GM21786 (cell line): ENCODE measurements at regions not wholly inside any gene's neighbourhood (a gene's known extent, or its start where the extent isn't known, plus 50 kb on each side); places are given as distances from the start of the nearest gene placed in this dataset.
"Not testable (repeated sequence)": the region's sequence is repeated elsewhere in the genome, so short reads cannot be mapped to it uniquely, and the experiment has no call there.

Experiments
- ATAC-seq: cut with Tn5 transposase; IDR thresholded peaks from one replicate; pipeline ENCODE4 v1.9.1; 2021; ENCODE audit not compliant: unreplicated experiment

DNA sequence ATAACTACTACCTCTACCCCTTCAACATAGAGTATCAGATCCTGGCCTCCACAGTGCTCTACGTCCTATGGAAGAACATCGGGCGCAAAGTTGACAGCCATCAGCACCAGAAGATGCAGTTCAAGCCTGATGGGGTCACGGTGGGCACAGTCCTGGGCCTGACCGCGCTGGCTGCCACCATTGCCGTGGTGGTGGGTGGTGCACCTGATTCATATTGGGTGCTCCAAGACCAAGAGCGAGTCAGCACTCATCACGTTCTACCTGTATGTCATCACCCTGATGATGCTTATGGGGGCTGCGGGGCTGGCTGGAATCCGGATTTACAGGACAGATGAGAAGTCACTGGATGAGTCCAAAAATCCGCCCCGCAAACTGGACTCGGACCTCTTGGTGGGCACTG lies 846.4 kb downstream of the RPIA start:
- not testable (repeated sequence) for ATAC-seq

GRCh38 chr2:89544110-89544509 lies 852.6 kb downstream of the RPIA start:
- ATAC-seq, result not testable (repeated sequence)

GRCh38 chr2:89579154-89579553 lies 887.7 kb downstream of the RPIA start:
- not testable (repeated sequence) for ATAC-seq

- ATAC-seq, result not testable (repeated sequence)
Observed at GRCh38 chr2:89582816-89583215, 891.3 kb downstream of the RPIA start.

DNA sequence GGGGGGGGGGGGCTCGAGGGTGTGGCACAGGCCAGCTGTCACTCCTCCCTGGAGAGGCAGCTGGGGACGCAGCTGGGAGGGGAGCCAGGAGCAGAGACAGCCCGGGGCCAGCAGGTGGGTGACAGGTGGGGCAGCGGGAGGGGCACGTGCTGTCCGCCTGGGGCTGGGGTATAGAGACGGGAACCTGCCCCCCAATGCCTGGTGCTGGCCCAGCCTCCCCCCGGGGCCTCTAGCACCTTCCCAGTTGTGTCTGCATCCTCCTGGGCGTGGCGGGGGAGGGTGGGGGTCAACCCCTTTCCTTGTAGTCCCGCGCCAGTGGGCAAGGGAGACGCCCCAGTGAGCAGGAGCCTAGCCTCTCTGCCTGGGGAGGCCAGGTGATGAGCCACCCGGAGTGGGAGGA lies 892.6 kb downstream of the RPIA start:
- ATAC-seq, result not testable (repeated sequence)

DNA sequence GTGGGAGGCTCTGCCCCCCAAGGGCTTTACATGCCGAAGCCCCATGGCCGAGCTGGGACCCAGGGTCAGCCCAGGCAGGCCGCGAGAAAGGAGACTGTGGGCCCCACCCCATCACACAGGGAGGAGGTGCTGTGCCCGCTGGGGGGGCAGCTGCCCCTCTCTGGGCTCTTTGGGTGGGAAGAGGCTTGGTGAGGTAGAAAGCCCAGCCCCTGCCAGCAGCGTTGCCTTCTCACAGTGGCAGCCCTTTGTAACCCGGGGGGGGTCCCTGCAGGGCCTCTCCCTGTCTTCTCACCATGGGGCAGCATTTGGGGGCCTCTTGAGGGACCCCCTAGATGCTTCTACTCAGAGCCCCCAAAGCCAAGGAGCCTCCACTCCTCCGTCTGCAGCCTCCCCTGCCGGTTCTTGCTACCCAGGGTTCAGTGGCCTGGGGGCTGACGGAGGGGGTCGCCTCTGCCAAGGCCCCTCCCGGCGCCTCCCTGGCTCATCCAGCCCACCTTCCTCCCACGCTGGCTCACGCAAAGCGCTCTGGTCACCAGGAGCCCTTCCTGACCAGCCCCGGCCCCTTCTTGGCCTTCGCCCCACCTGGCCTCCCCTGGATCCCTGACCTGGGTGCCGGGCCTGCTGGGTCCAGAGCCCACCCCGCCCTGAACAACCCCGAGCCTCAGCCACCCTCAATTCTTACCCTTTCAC lies 893.5 kb downstream of the RPIA start:
- ATAC-seq, result not testable (repeated sequence)

DNA sequence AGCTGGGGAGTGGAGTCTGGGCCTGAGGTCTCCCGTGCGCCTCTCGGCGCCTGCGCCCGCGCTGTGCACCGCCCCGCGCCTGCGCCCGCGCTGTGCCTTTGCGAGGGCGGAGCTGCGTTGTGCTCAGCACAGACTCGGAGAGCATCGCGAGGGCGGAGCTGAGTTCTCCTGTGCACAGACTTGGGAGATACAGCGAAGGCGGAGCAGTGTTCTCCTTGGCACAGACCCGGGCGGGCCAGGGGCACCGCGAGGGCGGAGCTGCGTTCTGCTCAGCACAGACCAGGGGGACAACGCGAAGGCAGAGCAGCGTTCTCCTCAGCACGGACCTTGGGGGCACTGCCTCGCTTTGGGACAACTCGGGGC lies 894.1 kb downstream of the RPIA start:
- peak; percentile 100 for ATAC-seq

- not testable (repeated sequence) for ATAC-seq
Observed at GRCh38 chr2:89599843-89600242, 908.4 kb downstream of the RPIA start.

DNA sequence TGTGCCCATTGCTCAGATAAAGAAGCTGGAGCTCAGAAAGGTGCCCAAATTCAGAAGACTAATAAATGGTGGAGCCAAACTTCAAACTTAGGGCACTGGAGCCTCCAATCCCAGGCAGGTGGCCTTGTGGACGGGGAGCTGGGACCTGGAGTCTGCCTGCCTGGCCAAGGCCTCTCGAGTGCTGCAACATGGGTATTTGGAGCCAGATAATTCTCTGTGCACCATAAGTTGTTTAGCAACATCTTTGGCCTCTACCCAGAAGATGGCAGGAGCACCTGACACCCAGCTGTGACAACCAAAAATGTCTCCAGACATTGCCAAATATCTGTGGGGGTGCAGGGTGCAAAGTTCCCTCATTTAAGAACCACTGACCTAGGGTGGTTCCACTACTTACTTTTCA lies 915.0 kb downstream of the RPIA start:
- ATAC-seq, result not testable (repeated sequence)

- not testable (repeated sequence) for ATAC-seq
Observed at GRCh38 chr2:89610207-89610926, 918.9 kb downstream of the RPIA start.

DNA sequence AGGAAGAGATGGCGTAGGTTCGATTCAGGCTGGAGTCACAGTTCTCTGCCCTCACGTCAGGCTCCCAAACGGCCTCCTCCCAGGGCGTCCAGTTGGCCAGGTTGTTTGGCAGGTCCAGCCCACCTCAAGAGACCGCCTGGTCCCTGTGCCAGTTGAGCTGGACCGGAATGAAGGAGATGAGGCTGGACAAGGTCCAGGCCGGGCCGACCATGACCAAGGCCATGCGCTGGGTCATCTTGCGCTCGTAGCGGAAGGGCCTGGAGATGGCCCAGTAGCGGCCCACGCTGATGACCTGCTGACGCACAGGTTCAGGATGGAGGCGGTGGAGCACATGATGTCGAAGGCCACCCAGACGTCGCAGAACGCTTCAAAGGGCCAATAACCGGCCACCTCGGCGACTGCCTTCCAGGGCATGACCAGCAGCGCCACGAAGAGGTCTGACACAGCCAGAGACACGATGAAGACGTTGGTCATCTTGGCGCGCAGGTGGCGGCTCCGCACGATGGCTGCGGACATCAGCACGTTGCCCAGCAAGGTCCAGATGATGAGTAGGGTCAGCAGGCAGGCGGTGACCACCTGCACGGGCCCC lies 919.5 kb downstream of the RPIA start:
- ATAC-seq, result not testable (repeated sequence)

- ATAC-seq, result not testable (repeated sequence)
Observed at GRCh38 chr2:89611710-89612109, 920.2 kb downstream of the RPIA start.

DNA sequence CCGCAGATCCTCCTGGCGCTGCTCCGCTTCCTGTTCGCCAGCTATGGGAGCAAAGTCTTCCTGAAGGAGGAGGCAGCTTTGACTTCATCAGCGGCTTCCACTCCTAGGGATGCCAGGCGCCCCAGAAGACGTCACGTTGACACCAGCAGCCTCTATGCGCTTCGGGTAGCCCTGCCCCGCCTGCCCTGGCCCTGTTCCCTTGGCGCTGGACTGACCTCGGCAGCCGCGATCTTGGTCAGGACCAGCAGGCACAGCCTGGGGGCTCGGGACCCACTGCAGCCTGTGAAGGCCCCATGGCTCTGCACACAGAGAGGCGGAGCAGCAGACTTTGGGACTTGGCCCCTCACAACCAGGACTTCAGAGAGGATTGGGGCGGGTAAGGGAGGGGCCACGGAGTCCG lies 957.8 kb downstream of the RPIA start:
- not testable (repeated sequence) for ATAC-seq

GRCh38 chr2:89679254-89679653 lies 987.8 kb downstream of the RPIA start:
- not testable (repeated sequence) for ATAC-seq
